OCI-LY1 (cell line): ENCODE measurements at regions not wholly inside any gene's neighbourhood (a gene's known extent, or its start where the extent isn't known, plus 50 kb on each side); places are given as distances from the start of the nearest gene placed in this dataset.

Experiments used
- CTCF ChIP-seq: fragments of 200-600 bp; sonication (generic), shearing (Covaris generic); IDR thresholded peaks from 2 replicates; pipeline ENCODE4 v1.5.1; 2017; ENCODE audit warnings: mild to moderate bottlenecking, antibody characterized with exemption, low read length, moderate library complexity, mixed read lengths
- EZH2 ChIP-seq: fragments of 200-600 bp; sonication (generic), shearing (Covaris generic); IDR thresholded peaks from 2 replicates; pipeline ENCODE4 v1.8.0; 2017; ENCODE audit warnings: borderline replicate concordance, mixed run types, mild to moderate bottlenecking, antibody characterized with exemption, low read length, moderate library complexity, mixed read lengths

- no peak for TF ChIP-seq CTCF
- no peak for TF ChIP-seq EZH2
These were observed 300.1 kb downstream of the TMEM167A start for GRCh38 chr5:82777106-82777505.
